Vagina (tissue), 2 donors: ENCODE measurements at regions not wholly inside any gene's neighbourhood (a gene's known extent, or its start where the extent isn't known, plus 50 kb on each side); places are given as distances from the start of the nearest gene placed in this dataset.
"Not testable (repeated sequence)": the region's sequence is repeated elsewhere in the genome, so short reads cannot be mapped to it uniquely, and the experiment has no call there.

Experiments
- DNase-seq, 2 donors: peaks; one replicate each; pipeline ENCODE4 v3.0.0-alpha.2; 2017; ENCODE audit errors: extremely low spot score in 2 of 2
- H3K27ac ChIP-seq: fragments of 200-600 bp; sonication (generic); one replicate; pipeline ENCODE4 v1.5.1; 2019
- H3K27me3 ChIP-seq: fragments of 200-600 bp; sonication (generic); one replicate; pipeline ENCODE4 v1.5.1; 2019
- H3K36me3 ChIP-seq, 2 donors: fragments of 200-600 bp; sonication (generic); one replicate each; pipeline ENCODE4 v1.5.1; 2017 to 2019
- H3K4me1 ChIP-seq: fragments of 200-600 bp; sonication (generic); one replicate; pipeline ENCODE4 v1.5.1; 2019
- H3K4me3 ChIP-seq, 2 donors: fragments of 200-600 bp; sonication (generic); 1 replicate in 1 of 2; 2 replicates in 1 of 2; pipeline ENCODE4 v1.5.1; 2016 to 2019
- H3K9me3 ChIP-seq: fragments of 200-600 bp; sonication (generic); one replicate; pipeline ENCODE4 v1.5.1; 2019
- POLR2A ChIP-seq, 2 donors: fragments of 450-650 bp; IDR thresholded peaks; one replicate each; pipeline ENCODE4 v1.6.1; 2017; ENCODE audit warnings: antibody characterized with exemption in 2 of 2, mild to moderate bottlenecking in 2 of 2, moderate library complexity in 2 of 2
- POLR2AphosphoS5 ChIP-seq, 2 donors: sonication (generic); formaldehyde crosslinking; IDR thresholded peaks; one replicate each; pipeline ENCODE4 v1.9.0; 2017; ENCODE audit warnings: antibody characterized with exemption in 2 of 2, mild to moderate bottlenecking in 2 of 2, low read depth in 1 of 2; ENCODE audit not compliant: insufficient read depth in 1 of 2
- intact Hi-C: fragments of 100-400 bp; cut with DNase I; formaldehyde crosslinking; loops from one replicate; pipeline ENCODE4 v1.15.1; 2023
- TF ChIP-seq, protein P1 (sequence below), 3 experiments: fragments of 450-650 bp in 2 of 3; fragments of 200-600 bp in 1 of 3; sonication (generic) in 1 of 3; IDR thresholded peaks; one replicate each; pipeline ENCODE4 v1.5.1; 2017 to 2019; ENCODE audit warnings: antibody characterized with exemption in 3 of 3, mild to moderate bottlenecking in 2 of 3, moderate library complexity in 2 of 3

DNA sequence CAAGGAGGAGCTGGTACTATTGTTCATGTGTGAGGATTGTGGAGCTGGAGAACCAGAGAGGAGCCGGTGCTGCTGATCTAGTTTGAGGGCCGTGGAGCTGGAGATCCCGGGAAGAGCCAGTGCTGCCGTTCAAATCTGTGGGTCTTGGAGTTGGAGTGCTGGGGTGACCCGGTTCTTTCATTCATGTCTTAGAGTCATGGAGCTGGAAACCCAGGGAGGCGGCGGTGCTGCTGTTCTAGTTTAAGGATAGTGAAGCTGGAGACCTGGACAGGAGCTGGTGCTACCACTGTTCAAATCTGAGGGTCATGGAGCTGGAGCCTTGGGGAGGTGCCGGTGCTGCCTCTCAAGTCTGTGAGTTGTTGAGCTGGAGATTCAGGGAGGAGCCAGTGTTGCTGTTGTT, 88.5 kb upstream of the ZNF479 start:
- H3K9me3 ChIP-seq, result no peaks in the 10 kb centered on the region
- intact Hi-C loops, result no loop called here

GRCh38 chr7:57225666-57226065, 93.4 kb upstream of the ZNF479 start:
- H3K4me3 ChIP-seq, result no peak overlapping the region
- H3K27me3 ChIP-seq, result no peaks in the 10 kb centered on the region
- no peaks in the 10 kb centered on the region for H3K9me3 ChIP-seq
- H3K27ac ChIP-seq, result no peak overlapping the region
- TF ChIP-seq POLR2AphosphoS5 (IDR thresholded peaks at IDR 0.05; ENCODE audit: insufficient read depth in 1 of 2, low read depth in 1 of 2) (no peak), POLR2A (IDR thresholded peaks at IDR 0.05) (no peak)
- TF ChIP-seq, protein P1, sequence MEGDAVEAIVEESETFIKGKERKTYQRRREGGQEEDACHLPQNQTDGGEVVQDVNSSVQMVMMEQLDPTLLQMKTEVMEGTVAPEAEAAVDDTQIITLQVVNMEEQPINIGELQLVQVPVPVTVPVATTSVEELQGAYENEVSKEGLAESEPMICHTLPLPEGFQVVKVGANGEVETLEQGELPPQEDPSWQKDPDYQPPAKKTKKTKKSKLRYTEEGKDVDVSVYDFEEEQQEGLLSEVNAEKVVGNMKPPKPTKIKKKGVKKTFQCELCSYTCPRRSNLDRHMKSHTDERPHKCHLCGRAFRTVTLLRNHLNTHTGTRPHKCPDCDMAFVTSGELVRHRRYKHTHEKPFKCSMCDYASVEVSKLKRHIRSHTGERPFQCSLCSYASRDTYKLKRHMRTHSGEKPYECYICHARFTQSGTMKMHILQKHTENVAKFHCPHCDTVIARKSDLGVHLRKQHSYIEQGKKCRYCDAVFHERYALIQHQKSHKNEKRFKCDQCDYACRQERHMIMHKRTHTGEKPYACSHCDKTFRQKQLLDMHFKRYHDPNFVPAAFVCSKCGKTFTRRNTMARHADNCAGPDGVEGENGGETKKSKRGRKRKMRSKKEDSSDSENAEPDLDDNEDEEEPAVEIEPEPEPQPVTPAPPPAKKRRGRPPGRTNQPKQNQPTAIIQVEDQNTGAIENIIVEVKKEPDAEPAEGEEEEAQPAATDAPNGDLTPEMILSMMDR (IDR thresholded peaks at IDR 0.05), result no peak
- H3K4me1 ChIP-seq, result no peaks in the 10 kb centered on the region
- no peak for DNase-seq
- intact Hi-C loops, result no loop called here
- H3K36me3 ChIP-seq, result no peaks in the 10 kb centered on the region

More for the DNA sequence above, 88.5 kb upstream of the ZNF479 start:
- Histone ChIP-seq H3K36me3 (no peaks in the 10 kb centered on the region), H3K27me3 (no peaks in the 10 kb centered on the region), H3K4me1 (no peaks in the 10 kb centered on the region), H3K27ac (no peak overlapping the region), H3K4me3 (no peak overlapping the region)
- TF ChIP-seq POLR2A (IDR thresholded peaks at IDR 0.05) (no peak), POLR2AphosphoS5 (IDR thresholded peaks at IDR 0.05; ENCODE audit: insufficient read depth in 1 of 2, low read depth in 1 of 2) (no peak)
- TF ChIP-seq, protein P1 (IDR thresholded peaks at IDR 0.05), result no peak
- no peak for DNase-seq

DNA sequence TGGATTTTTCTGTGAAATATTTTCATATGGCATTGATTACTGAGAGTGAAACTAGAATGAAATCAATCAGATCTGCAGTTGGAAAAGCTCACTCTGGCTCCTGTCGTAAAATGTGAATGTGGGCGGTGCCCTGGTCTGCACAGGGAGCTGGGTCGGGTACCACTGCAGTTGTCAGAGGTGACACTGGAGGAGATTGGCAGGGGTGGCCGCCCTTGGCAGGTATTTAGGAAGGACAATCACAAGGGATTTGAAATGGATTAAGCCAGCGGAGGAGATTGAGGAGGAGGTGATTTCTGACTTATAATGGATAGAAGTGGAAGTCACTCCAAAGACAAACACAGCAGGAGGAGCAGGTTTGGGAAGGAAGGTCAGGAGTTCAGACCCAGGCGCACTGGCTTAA, 109.0 kb upstream of the ZNF479 start:
- H3K4me1 ChIP-seq, H3K27ac ChIP-seq, H3K27me3 ChIP-seq, H3K4me3 ChIP-seq, H3K36me3 ChIP-seq, intact Hi-C loops, H3K9me3 ChIP-seq, DNase-seq: not testable (repeated sequence)

GRCh38 chr7:57243551-57243950, 111.3 kb upstream of the ZNF479 start:
- H3K27me3 ChIP-seq, H3K36me3 ChIP-seq, H3K4me3 ChIP-seq, H3K9me3 ChIP-seq, H3K27ac ChIP-seq, DNase-seq, H3K4me1 ChIP-seq, intact Hi-C loops: not testable (repeated sequence)

DNA sequence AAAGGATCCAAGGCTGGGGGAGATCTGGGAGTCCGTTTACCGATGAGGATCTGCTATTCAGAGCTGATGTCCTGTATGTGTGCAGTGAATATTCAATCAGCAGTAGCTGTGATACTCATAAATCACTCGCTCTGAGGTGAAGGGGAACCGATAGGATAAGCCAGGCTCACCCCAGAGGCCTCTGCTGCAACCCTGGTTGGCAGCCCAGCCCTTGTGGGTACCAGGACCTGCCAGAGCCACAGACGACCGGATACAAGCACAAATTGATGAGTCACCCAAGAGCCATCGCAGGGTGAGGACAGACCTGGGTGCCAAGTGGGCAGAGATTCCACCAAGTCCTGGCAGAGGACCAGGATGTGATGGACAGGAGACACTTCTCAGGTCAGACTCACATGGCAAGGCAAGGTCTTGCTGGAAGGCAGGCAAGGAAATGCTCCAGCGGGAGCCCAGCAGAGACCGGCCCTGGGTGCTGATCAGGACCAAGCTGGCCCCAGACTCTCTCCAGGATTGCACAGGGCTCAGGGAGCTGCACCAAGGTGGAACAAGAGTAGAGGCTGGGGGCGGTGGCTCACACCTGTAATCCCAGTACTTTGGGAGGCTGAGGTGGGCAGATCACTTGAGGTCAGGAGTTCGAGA, 112.2 kb upstream of the ZNF479 start:
- intact Hi-C loops, H3K36me3 ChIP-seq, H3K9me3 ChIP-seq, DNase-seq, H3K27ac ChIP-seq, H3K4me1 ChIP-seq, H3K27me3 ChIP-seq, H3K4me3 ChIP-seq: not testable (repeated sequence)

GRCh38 chr7:57245206-57245605, 113.0 kb upstream of the ZNF479 start:
- H3K4me1 ChIP-seq, result no peaks in the 10 kb centered on the region
- intact Hi-C loops, result no loop called here

More at GRCh38 chr7:57245206-57245605, 113.0 kb upstream of the ZNF479 start:
- Histone ChIP-seq H3K4me3 (no peak overlapping the region), H3K27me3 (no peaks in the 10 kb centered on the region), H3K36me3 (no peaks in the 10 kb centered on the region), H3K9me3 (no peaks in the 10 kb centered on the region), H3K27ac (no peak overlapping the region)
- TF ChIP-seq, protein P1 (IDR thresholded peaks at IDR 0.05), result no peak
- TF ChIP-seq POLR2AphosphoS5 (IDR thresholded peaks at IDR 0.05; ENCODE audit: insufficient read depth in 1 of 2, low read depth in 1 of 2), result no peak
- no peak for TF ChIP-seq POLR2A (IDR thresholded peaks at IDR 0.05)
- no peak for DNase-seq
